ENCODE measurements at regions not wholly inside any gene's neighbourhood (a gene's known extent, or its start where the extent isn't known, plus 50 kb on each side); places are given as distances from the start of the nearest gene placed in this dataset.

- DNase-seq (ENCODE audit: low read depth in 4 of 4, low spot score in 3 of 4), result no peak
Observed at GRCh38 chr6:113111550-113111949, 745.6 kb upstream of the MARCKS start.

- no peak for DNase-seq (ENCODE audit: low read depth in 4 of 4, low spot score in 3 of 4)
Observed at GRCh38 chr6:113112086-113112485, 745.1 kb upstream of the MARCKS start.

GRCh38 chr6:113115196-113115595 lies 741.9 kb upstream of the MARCKS start:
- DNase-seq (ENCODE audit: low read depth in 4 of 4, low spot score in 3 of 4), result no peak

GRCh38 chr6:113120224-113120581 lies 736.9 kb upstream of the MARCKS start:
- no peak for DNase-seq (ENCODE audit: low read depth in 4 of 4, low spot score in 3 of 4)

- DNase-seq (ENCODE audit: low read depth in 4 of 4, low spot score in 3 of 4), result peak in 1 of 4 donors; percentile 54
Observed at GRCh38 chr6:113120582-113121285, 736.4 kb upstream of the MARCKS start.

- DNase-seq (ENCODE audit: low read depth in 4 of 4, low spot score in 3 of 4), result no peak
Observed at GRCh38 chr6:113121571-113121970, 735.6 kb upstream of the MARCKS start.

- DNase-seq (ENCODE audit: low read depth in 4 of 4, low spot score in 3 of 4), result no peak
Observed at GRCh38 chr6:113122060-113122459, 735.1 kb upstream of the MARCKS start.

GRCh38 chr6:113125626-113126025 lies 731.5 kb upstream of the MARCKS start:
- no peak for DNase-seq (ENCODE audit: low read depth in 4 of 4, low spot score in 3 of 4)

- DNase-seq (ENCODE audit: low read depth in 4 of 4, low spot score in 3 of 4), result no peak
Observed at GRCh38 chr6:113127786-113128419, 729.2 kb upstream of the MARCKS start.

- DNase-seq (ENCODE audit: low read depth in 4 of 4, low spot score in 3 of 4), result no peak
Observed at GRCh38 chr6:113128661-113129060, 728.5 kb upstream of the MARCKS start.

- DNase-seq (ENCODE audit: low read depth in 4 of 4, low spot score in 3 of 4), result no peak
Observed at GRCh38 chr6:113129991-113130390, 727.2 kb upstream of the MARCKS start.

- DNase-seq (ENCODE audit: low read depth in 4 of 4, low spot score in 3 of 4), result peak in 2 of 4 donors; percentile 24
Observed at GRCh38 chr6:113137426-113137825, 719.7 kb upstream of the MARCKS start.

GRCh38 chr6:113140721-113141120 lies 716.4 kb upstream of the MARCKS start:
- no peak for DNase-seq (ENCODE audit: low read depth in 4 of 4, low spot score in 3 of 4)

GRCh38 chr6:113141901-113142300 lies 715.2 kb upstream of the MARCKS start:
- no peak for DNase-seq (ENCODE audit: low read depth in 4 of 4, low spot score in 3 of 4)

GRCh38 chr6:113142671-113143174 lies 714.4 kb upstream of the MARCKS start:
- no peak for DNase-seq (ENCODE audit: low read depth in 4 of 4, low spot score in 3 of 4)

- no peak for DNase-seq (ENCODE audit: low read depth in 4 of 4, low spot score in 3 of 4)
Observed at GRCh38 chr6:113143206-113143605, 713.9 kb upstream of the MARCKS start.

- DNase-seq (ENCODE audit: low read depth in 4 of 4, low spot score in 3 of 4), result no peak
Observed at GRCh38 chr6:113144117-113144516, 713.0 kb upstream of the MARCKS start.

GRCh38 chr6:113146878-113147277 lies 710.3 kb upstream of the MARCKS start:
- no peak for DNase-seq (ENCODE audit: low read depth in 4 of 4, low spot score in 3 of 4)

GRCh38 chr6:113147544-113147943 lies 709.6 kb upstream of the MARCKS start:
- no peak for DNase-seq (ENCODE audit: low read depth in 4 of 4, low spot score in 3 of 4)

GRCh38 chr6:113148566-113148965 lies 708.6 kb upstream of the MARCKS start:
- DNase-seq (ENCODE audit: low read depth in 4 of 4, low spot score in 3 of 4), result no peak

- DNase-seq (ENCODE audit: low read depth in 4 of 4, low spot score in 3 of 4), result no peak
Observed at GRCh38 chr6:113149511-113149910, 707.6 kb upstream of the MARCKS start.

GRCh38 chr6:113160306-113161017 lies 696.7 kb upstream of the MARCKS start:
- no peak for DNase-seq (ENCODE audit: low read depth in 4 of 4, low spot score in 3 of 4)
